ENCODE measurements at regions not wholly inside any gene's neighbourhood (a gene's known extent, or its start where the extent isn't known, plus 50 kb on each side); places are given as distances from the start of the nearest gene placed in this dataset.

GRCh38 chr7:131889572-131890150 is 333.2 kb upstream of the PODXL start:
- ChIA-PET POLR2A (interaction anchor here (0.7 kb wide), 1 partner anchor 8 kb away, joined by 3 read pairs; no protein-coding TSS in a partner anchor), CTCF (interaction anchor here (0.8 to 4.6 kb wide), 2 partner anchors 30 to 56 kb away, joined by 4 to 18 read pairs; no protein-coding TSS in a partner anchor)
- Histone ChIP-seq H3K4me2 (no peak overlapping the region), H3K4me1 (peaks cover 2% of the 10 kb centered on the region; the same call in 1 of the 3 replicates), H3K27ac (no peak overlapping the region), H3K9me3 (peaks cover 10% of the 10 kb centered on the region), H3K4me3 (no peak overlapping the region)
- TF ChIP-seq HEYL (CRISPR knock-in tag; IDR thresholded peaks at IDR 0.05): no peak
- no peak for TF ChIP-seq RFX5 (IDR thresholded peaks at IDR 0.05)
- TF ChIP-seq BCL3 (IDR thresholded peaks at IDR 0.05): no peak
- no peak for TF ChIP-seq HOXB5 (CRISPR knock-in tag; IDR thresholded peaks at IDR 0.05)
- no peak for TF ChIP-seq HOXB13 (CRISPR knock-in tag; IDR thresholded peaks at IDR 0.05; ENCODE audit: low read depth)
- no peak for TF ChIP-seq ESRRA (IDR thresholded peaks at IDR 0.05; ENCODE audit: borderline replicate concordance, low read length)
- no peak for TF ChIP-seq CTCF (IDR thresholded peaks at IDR 0.05)
- DNase-seq (ENCODE audit: low read depth in 1 of 2, low spot score in 1 of 2) (no peak), FAIRE-seq (no peak), ATAC-seq (no peak)
- WGBS (ENCODE audit: missing lambda C conversion rate): 81% methylated on average over 4 of the region's 4 CpGs

- H3K4me3 ChIP-seq: no peak overlapping the region
- H3K9me3 ChIP-seq: peaks cover 10% of the 10 kb centered on the region
- no peak overlapping the region for H3K27ac ChIP-seq
- no peak for TF ChIP-seq HEYL (CRISPR knock-in tag; IDR thresholded peaks at IDR 0.05)
- no peak for TF ChIP-seq HOXB5 (CRISPR knock-in tag; IDR thresholded peaks at IDR 0.05)
- TF ChIP-seq JUNB (IDR thresholded peaks at IDR 0.05): no peak
- no peak for TF ChIP-seq USF2 (IDR thresholded peaks at IDR 0.05)
- no peak for TF ChIP-seq CBX8 (IDR thresholded peaks at IDR 0.05)
- TF ChIP-seq FOXS1 (CRISPR knock-in tag; IDR thresholded peaks at IDR 0.05): no peak
- TF ChIP-seq RAD21 (conservative IDR thresholded peaks at IDR 0.05 in 1 of 2, IDR thresholded peaks at IDR 0.05 in 1 of 2): no peak
- TF ChIP-seq ATOH8 (CRISPR knock-in tag; IDR thresholded peaks at IDR 0.05; ENCODE audit: low read depth): no peak
- ChIA-PET CTCF (interaction anchor here (1.4 to 1.5 kb wide), 3 partner anchors 10 to 25 kb away, joined by 4 to 8 read pairs (median 5); no protein-coding TSS in a partner anchor), POLR2A (no interaction called here)
- no peak for DNase-seq (ENCODE audit: low read depth in 1 of 2, low spot score in 1 of 2)
- FAIRE-seq: no peak
- 38% methylated on average over 2 of the region's 2 CpGs for WGBS (ENCODE audit: missing lambda C conversion rate)
- H3K4me2 ChIP-seq: no peak overlapping the region
- ATAC-seq: no peak
- no peaks in the 10 kb centered on the region for H3K4me1 ChIP-seq
These were observed 327.3 kb upstream of the PODXL start for GRCh38 chr7:131883769-131884168.

- Histone ChIP-seq H3K9me3 (peaks cover 10% of the 10 kb centered on the region), H3K27ac (no peak overlapping the region), H3K4me1 (no peaks in the 10 kb centered on the region), H3K4me2 (no peak overlapping the region), H3K4me3 (no peak overlapping the region)
- DNase-seq (ENCODE audit: low read depth in 1 of 2, low spot score in 1 of 2): no peak
- WGBS (ENCODE audit: missing lambda C conversion rate): 55% methylated on average over 8 of the region's 8 CpGs
- TF ChIP-seq ZC3H11A (IDR thresholded peaks at IDR 0.05): no peak
- ChIA-PET CTCF (interaction anchor here (0.6 to 1.5 kb wide), 5 partner anchors 10 to 194 kb away, joined by 3 to 8 read pairs (median 4); no protein-coding TSS in a partner anchor), POLR2A (no interaction called here)
- FAIRE-seq: no peak
- no peak for ATAC-seq
These were observed 326.8 kb upstream of the PODXL start for GRCh38 chr7:131883196-131883595.

- Histone ChIP-seq H3K9me3 (peaks cover 10% of the 10 kb centered on the region), H3K4me2 (no peak overlapping the region), H3K4me1 (no peaks in the 10 kb centered on the region), H3K4me3 (no peak overlapping the region), H3K27ac (no peak overlapping the region)
- POLR2A ChIA-PET: no interaction called here
- no peak for DNase-seq (ENCODE audit: low read depth in 1 of 2, low spot score in 1 of 2)
- CTCF ChIA-PET: interaction anchor here (0.5 to 1.4 kb wide), 2 partner anchors 193 to 1898 kb away, joined by 4 read pairs; no protein-coding TSS in a partner anchor
- no peak for FAIRE-seq
- no peak for TF ChIP-seq GATA3 (IDR thresholded peaks at IDR 0.05; ENCODE audit: borderline replicate concordance)
- TF ChIP-seq EHF (CRISPR knock-in tag; IDR thresholded peaks at IDR 0.05): no peak
- TF ChIP-seq RARB (CRISPR knock-in tag; IDR thresholded peaks at IDR 0.05): no peak
- TF ChIP-seq BHLHE40 (IDR thresholded peaks at IDR 0.05; ENCODE audit: low read depth, low read length): no peak
- no peak for TF ChIP-seq MAFK (IDR thresholded peaks at IDR 0.05; ENCODE audit: partially characterized antibody)
- no peak for TF ChIP-seq NPAS2 (CRISPR knock-in tag; IDR thresholded peaks at IDR 0.05; ENCODE audit: borderline replicate concordance)
- no peak for TF ChIP-seq FOSL2 (IDR thresholded peaks at IDR 0.05)
- TF ChIP-seq FOSL2 (CRISPR knock-in tag; IDR thresholded peaks at IDR 0.05): no peak
- no peak for TF ChIP-seq FOXS1 (CRISPR knock-in tag; IDR thresholded peaks at IDR 0.05)
- no peak for TF ChIP-seq POLR2A (IDR thresholded peaks at IDR 0.05; ENCODE audit: low read length)
- TF ChIP-seq KDM1A (IDR thresholded peaks at IDR 0.05; ENCODE audit: low read depth): no peak
- no peak; a peak in 1 of 6 replicates for ATAC-seq
These were observed 325.9 kb upstream of the PODXL start for GRCh38 chr7:131882321-131882720.

Data from A549 (cell line).